ENCODE measurements at regions not wholly inside any gene's neighbourhood (a gene's known extent, or its start where the extent isn't known, plus 50 kb on each side); places are given as distances from the start of the nearest gene placed in this dataset.

DNA sequence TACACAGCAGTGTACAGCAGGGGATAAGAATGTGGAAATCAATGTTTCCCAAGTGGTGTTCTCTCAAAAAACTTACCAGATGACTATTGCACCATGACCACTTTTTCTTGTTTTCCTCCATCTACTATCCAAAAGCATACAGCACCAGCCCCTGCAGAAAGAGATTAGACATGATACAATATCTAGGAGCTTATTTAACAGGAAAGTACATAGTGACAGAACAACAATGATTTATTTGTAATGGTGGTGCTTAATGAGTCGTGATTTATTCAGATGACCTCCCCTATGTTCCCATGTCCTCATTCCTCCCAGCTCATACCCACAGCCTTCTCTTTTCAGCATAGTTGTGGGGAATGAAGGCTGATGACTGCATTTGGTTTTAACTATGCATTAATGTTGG lies 413.6 kb downstream of the BTG1 start:
- WGBS (ENCODE audit: insufficient coverage): no CpG with 5 or more reads among the region's 1 CpG
- no peak for DNase-seq
- POLR2A ChIA-PET: no interaction called here
- H3K4me1 Mint-ChIP-seq: no peaks in the 10 kb centered on the region
- CTCF ChIA-PET: no interaction called here
- H3K4me3 ChIP-seq (ENCODE audit: control insufficient read depth in 1 of 2, extremely low read depth in 1 of 2, low read length in 1 of 2): no peak overlapping the region
- H3K27me3 Mint-ChIP-seq: no peaks in the 10 kb centered on the region
- no peak overlapping the region for H3K27ac ChIP-seq (ENCODE audit: low read length)
- H3K27me3 ChIP-seq (replicated peaks in 1 of 2; ENCODE audit: control insufficient read depth in 2 of 2, extremely low read depth in 1 of 2, insufficient read depth in 2 of 2, low read length in 1 of 2): no peaks in the 10 kb centered on the region
- no peak for ATAC-seq (replicated peaks in 1 of 4)
- H3K4me1 ChIP-seq (ENCODE audit: control insufficient read depth in 1 of 2, extremely low read depth in 1 of 2, insufficient read depth in 2 of 2, low read length in 2 of 2): no peaks in the 10 kb centered on the region
- no peaks in the 10 kb centered on the region for H3K9me3 ChIP-seq
- no peak overlapping the region for H3K4me3 Mint-ChIP-seq
- no peak overlapping the region for H3K27ac Mint-ChIP-seq
- H3K36me3 ChIP-seq (ENCODE audit: control insufficient read depth in 2 of 2, extremely low read depth in 1 of 2, insufficient read depth in 1 of 2, low read length in 1 of 2): no peaks in the 10 kb centered on the region
- H3K9me3 Mint-ChIP-seq: peaks cover 2 to 8% (median 6%) of the 10 kb centered on the region in 3 donors
- H3K36me3 Mint-ChIP-seq: no peaks in the 10 kb centered on the region

DNA sequence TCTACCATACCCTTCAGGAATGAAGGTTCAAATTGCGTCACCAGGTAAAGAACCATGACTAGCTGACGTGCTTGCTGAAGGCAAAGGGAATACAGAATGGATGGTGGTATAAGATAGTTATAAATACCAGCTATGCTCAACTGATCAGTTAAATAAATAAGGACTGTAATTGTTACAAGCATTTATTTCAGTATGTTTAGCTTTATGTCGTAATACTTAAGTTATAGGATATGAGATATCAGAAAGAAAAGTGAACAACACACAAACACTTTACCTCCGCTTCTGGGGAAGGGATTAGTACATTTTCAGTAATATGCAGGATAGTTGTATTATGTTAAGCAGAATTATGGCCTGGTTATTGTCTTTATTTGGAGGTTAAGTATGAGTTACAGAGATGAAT lies 416.1 kb downstream of the BTG1 start:
- Histone ChIP-seq H3K9me3 (no peaks in the 10 kb centered on the region), H3K36me3 (ENCODE audit: control insufficient read depth in 2 of 2, extremely low read depth in 1 of 2, insufficient read depth in 1 of 2, low read length in 1 of 2) (no peaks in the 10 kb centered on the region), H3K4me1 (ENCODE audit: control insufficient read depth in 1 of 2, extremely low read depth in 1 of 2, insufficient read depth in 2 of 2, low read length in 2 of 2) (no peaks in the 10 kb centered on the region), H3K27ac (ENCODE audit: low read length) (no peak overlapping the region), H3K4me3 (ENCODE audit: control insufficient read depth in 1 of 2, extremely low read depth in 1 of 2, low read length in 1 of 2) (no peak overlapping the region), H3K27me3 (replicated peaks in 1 of 2; ENCODE audit: control insufficient read depth in 2 of 2, extremely low read depth in 1 of 2, insufficient read depth in 2 of 2, low read length in 1 of 2) (no peaks in the 10 kb centered on the region)
- Mint-ChIP-seq H3K36me3 (no peaks in the 10 kb centered on the region), H3K9me3 (peaks cover 2 to 8% (median 6%) of the 10 kb centered on the region in 3 donors), H3K4me3 (no peak overlapping the region), H3K27ac (no peak overlapping the region), H3K27me3 (no peaks in the 10 kb centered on the region), H3K4me1 (no peaks in the 10 kb centered on the region)
- ChIA-PET POLR2A (interaction anchor here in 1 of 2 donors (0.5 kb wide), 1 partner anchor 431 kb away, joined by 3 read pairs; no protein-coding TSS in a partner anchor), CTCF (no interaction called here)
- DNase-seq (no peak), ATAC-seq (replicated peaks in 1 of 4) (no peak)
- WGBS (ENCODE audit: insufficient coverage): no CpG with 5 or more reads among the region's 4 CpGs

DNA sequence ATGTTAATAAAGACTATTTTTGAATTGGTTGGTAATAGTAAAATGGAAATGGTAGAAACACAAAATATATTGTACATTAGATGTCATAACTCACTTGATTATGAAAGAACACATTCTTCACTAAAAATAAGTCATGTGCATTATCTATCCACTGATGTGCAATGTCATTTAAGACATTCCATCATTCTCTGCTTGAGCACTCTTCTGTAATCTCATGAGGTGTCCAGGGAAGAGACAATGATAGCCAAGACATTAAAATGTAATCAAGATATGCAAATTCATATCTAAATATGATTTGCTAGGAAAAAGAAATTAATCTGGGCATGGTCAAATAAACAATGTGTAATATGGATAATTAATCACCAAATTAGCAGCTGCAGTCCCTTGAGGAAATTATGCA lies 422.5 kb downstream of the BTG1 start:
- Mint-ChIP-seq H3K36me3 (no peaks in the 10 kb centered on the region), H3K4me3 (no peak overlapping the region), H3K27ac (no peak overlapping the region), H3K4me1 (peaks cover 0 to 5% (median 0%) of the 10 kb centered on the region in 3 donors), H3K9me3 (no peaks in the 10 kb centered on the region), H3K27me3 (no peaks in the 10 kb centered on the region)
- ChIA-PET CTCF (no interaction called here), POLR2A (no interaction called here)
- DNase-seq (no peak), ATAC-seq (replicated peaks in 1 of 4) (no peak)
- Histone ChIP-seq H3K27me3 (replicated peaks in 1 of 2; ENCODE audit: control insufficient read depth in 2 of 2, extremely low read depth in 1 of 2, insufficient read depth in 2 of 2, low read length in 1 of 2) (no peaks in the 10 kb centered on the region), H3K36me3 (ENCODE audit: control insufficient read depth in 2 of 2, extremely low read depth in 1 of 2, insufficient read depth in 1 of 2, low read length in 1 of 2) (no peaks in the 10 kb centered on the region), H3K27ac (ENCODE audit: low read length) (no peak overlapping the region), H3K9me3 (no peaks in the 10 kb centered on the region), H3K4me1 (ENCODE audit: control insufficient read depth in 1 of 2, extremely low read depth in 1 of 2, insufficient read depth in 2 of 2, low read length in 2 of 2) (no peaks in the 10 kb centered on the region), H3K4me3 (ENCODE audit: control insufficient read depth in 1 of 2, extremely low read depth in 1 of 2, low read length in 1 of 2) (no peak overlapping the region)

DNA sequence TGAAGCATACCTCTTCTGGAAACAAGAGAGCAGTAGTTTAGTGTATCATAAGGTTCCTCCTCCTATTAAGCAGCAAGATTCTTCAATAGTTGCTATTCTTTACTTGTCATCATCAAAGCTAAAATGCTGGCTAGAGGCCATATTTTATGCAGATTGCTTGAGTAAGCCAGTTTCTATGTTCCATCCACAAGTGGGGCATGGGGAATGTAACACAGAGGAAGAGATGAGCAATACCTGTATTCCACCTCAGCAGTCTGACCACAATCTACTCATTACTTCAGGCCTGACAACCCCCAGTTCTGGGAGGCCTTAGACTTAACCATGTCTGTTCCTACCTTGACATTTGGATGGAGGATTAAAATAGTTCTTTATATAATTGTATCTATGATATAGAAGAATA lies 423.6 kb downstream of the BTG1 start:
- Mint-ChIP-seq H3K4me1 (peaks cover 0 to 5% (median 0%) of the 10 kb centered on the region in 3 donors), H3K36me3 (no peaks in the 10 kb centered on the region), H3K27me3 (no peaks in the 10 kb centered on the region), H3K27ac (no peak overlapping the region), H3K4me3 (no peak overlapping the region), H3K9me3 (no peaks in the 10 kb centered on the region)
- H3K36me3 ChIP-seq (ENCODE audit: control insufficient read depth in 2 of 2, extremely low read depth in 1 of 2, insufficient read depth in 1 of 2, low read length in 1 of 2): no peaks in the 10 kb centered on the region
- ATAC-seq (replicated peaks in 1 of 4) (no peak), DNase-seq (no peak)
- ChIA-PET CTCF (no interaction called here), POLR2A (interaction anchor here (0.6 kb wide), 2 partner anchors 52 to 408 kb away, joined by 3 to 19 read pairs; no protein-coding TSS in a partner anchor)
- H3K27ac ChIP-seq (ENCODE audit: low read length): no peak overlapping the region
- H3K27me3 ChIP-seq (replicated peaks in 1 of 2; ENCODE audit: control insufficient read depth in 2 of 2, extremely low read depth in 1 of 2, insufficient read depth in 2 of 2, low read length in 1 of 2): no peaks in the 10 kb centered on the region
- no peaks in the 10 kb centered on the region for H3K9me3 ChIP-seq
- no peak overlapping the region for H3K4me3 ChIP-seq (ENCODE audit: control insufficient read depth in 1 of 2, extremely low read depth in 1 of 2, low read length in 1 of 2)
- H3K4me1 ChIP-seq (ENCODE audit: control insufficient read depth in 1 of 2, extremely low read depth in 1 of 2, insufficient read depth in 2 of 2, low read length in 2 of 2): no peaks in the 10 kb centered on the region

DNA sequence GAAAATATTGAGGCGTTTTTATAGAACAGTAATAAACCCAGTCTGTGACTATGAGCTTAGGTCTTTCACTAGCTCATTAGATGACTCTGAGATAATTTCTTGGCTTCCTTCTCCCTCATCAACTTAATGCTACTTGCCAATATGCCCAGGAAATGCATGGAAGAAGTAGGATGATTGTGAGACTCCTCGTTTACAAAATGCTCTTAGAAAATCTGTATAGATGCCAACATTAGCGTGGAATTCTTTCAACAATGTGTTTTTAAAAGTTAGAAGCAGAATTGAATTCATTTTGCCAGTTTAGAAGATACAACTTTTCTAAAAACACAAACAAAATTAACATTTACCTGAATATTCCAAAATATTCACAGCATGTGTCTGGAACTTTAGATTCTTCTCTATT lies 424.6 kb downstream of the BTG1 start:
- WGBS (ENCODE audit: insufficient coverage): no CpG with 5 or more reads among the region's 3 CpGs
- ChIA-PET CTCF (no interaction called here), POLR2A (no interaction called here)
- Mint-ChIP-seq H3K9me3 (no peaks in the 10 kb centered on the region), H3K4me3 (no peak overlapping the region), H3K27me3 (no peaks in the 10 kb centered on the region), H3K36me3 (no peaks in the 10 kb centered on the region), H3K27ac (no peak overlapping the region), H3K4me1 (peaks cover 0 to 5% (median 0%) of the 10 kb centered on the region in 3 donors)
- no peaks in the 10 kb centered on the region for H3K36me3 ChIP-seq (ENCODE audit: control insufficient read depth in 2 of 2, extremely low read depth in 1 of 2, insufficient read depth in 1 of 2, low read length in 1 of 2)
- no peaks in the 10 kb centered on the region for H3K9me3 ChIP-seq
- H3K27me3 ChIP-seq (replicated peaks in 1 of 2; ENCODE audit: control insufficient read depth in 2 of 2, extremely low read depth in 1 of 2, insufficient read depth in 2 of 2, low read length in 1 of 2): no peaks in the 10 kb centered on the region
- DNase-seq (no peak), ATAC-seq (replicated peaks in 1 of 4) (no peak)
- no peak overlapping the region for H3K4me3 ChIP-seq (ENCODE audit: control insufficient read depth in 1 of 2, extremely low read depth in 1 of 2, low read length in 1 of 2)
- no peaks in the 10 kb centered on the region for H3K4me1 ChIP-seq (ENCODE audit: control insufficient read depth in 1 of 2, extremely low read depth in 1 of 2, insufficient read depth in 2 of 2, low read length in 2 of 2)
- H3K27ac ChIP-seq (ENCODE audit: low read length): no peak overlapping the region

DNA sequence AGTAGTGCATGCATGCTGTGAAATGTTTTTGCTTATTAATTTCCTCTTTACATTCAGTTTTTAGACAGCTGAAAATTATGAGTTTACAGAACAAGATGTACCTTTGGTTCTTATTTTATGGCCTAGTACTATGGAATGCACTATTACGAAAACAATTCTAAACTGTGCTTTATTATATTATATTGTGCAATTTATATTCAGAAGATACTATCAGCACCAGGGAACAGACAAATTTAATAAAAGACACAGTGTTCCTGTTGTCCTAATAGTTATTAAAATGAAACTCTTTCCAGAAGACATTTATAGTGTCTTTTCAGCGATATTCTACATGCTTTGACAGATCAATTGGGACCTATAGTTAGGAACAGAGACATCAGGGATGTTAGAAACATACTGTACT lies 427.3 kb downstream of the BTG1 start:
- POLR2A ChIA-PET: interaction anchor here in 1 of 2 donors (0.7 kb wide), 1 partner anchor 680 kb away, joined by 3 read pairs; no protein-coding TSS in a partner anchor
- no CpG with 5 or more reads among the region's 2 CpGs for WGBS (ENCODE audit: insufficient coverage)
- DNase-seq: no peak
- H3K36me3 Mint-ChIP-seq: no peaks in the 10 kb centered on the region
- Histone ChIP-seq H3K27ac (ENCODE audit: low read length) (no peak overlapping the region), H3K9me3 (no peaks in the 10 kb centered on the region), H3K36me3 (ENCODE audit: control insufficient read depth in 2 of 2, extremely low read depth in 1 of 2, insufficient read depth in 1 of 2, low read length in 1 of 2) (no peaks in the 10 kb centered on the region), H3K4me1 (ENCODE audit: control insufficient read depth in 1 of 2, extremely low read depth in 1 of 2, insufficient read depth in 2 of 2, low read length in 2 of 2) (no peaks in the 10 kb centered on the region), H3K4me3 (ENCODE audit: control insufficient read depth in 1 of 2, extremely low read depth in 1 of 2, low read length in 1 of 2) (no peak overlapping the region), H3K27me3 (replicated peaks in 1 of 2; ENCODE audit: control insufficient read depth in 2 of 2, extremely low read depth in 1 of 2, insufficient read depth in 2 of 2, low read length in 1 of 2) (no peaks in the 10 kb centered on the region)
- H3K9me3 Mint-ChIP-seq: no peaks in the 10 kb centered on the region
- no peak overlapping the region for H3K4me3 Mint-ChIP-seq
- CTCF ChIA-PET: no interaction called here
- no peak overlapping the region for H3K27ac Mint-ChIP-seq
- no peak for ATAC-seq (replicated peaks in 1 of 4)
- peaks cover 0 to 5% (median 0%) of the 10 kb centered on the region in 3 donors for H3K4me1 Mint-ChIP-seq
- H3K27me3 Mint-ChIP-seq: no peaks in the 10 kb centered on the region

DNA sequence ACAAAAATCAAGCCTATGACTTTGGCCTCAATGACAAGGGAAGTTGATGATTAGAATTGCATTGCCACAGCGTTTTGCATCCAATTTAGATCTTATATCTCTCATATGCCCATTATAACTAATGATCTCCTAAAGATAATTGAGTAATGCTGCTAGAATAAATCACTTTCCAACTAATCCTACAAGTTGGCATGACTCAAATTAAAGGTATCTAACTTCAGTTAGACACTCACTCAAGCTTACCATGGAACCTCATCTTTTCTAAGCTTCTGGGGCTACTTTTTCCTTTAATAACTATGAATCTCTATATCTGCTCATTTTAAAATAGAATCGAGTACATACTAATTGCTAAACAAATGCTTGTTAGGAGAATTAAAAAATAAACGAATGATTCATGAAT lies 427.8 kb downstream of the BTG1 start:
- no peak overlapping the region for H3K27ac ChIP-seq (ENCODE audit: low read length)
- H3K4me3 ChIP-seq (ENCODE audit: control insufficient read depth in 1 of 2, extremely low read depth in 1 of 2, low read length in 1 of 2): no peak overlapping the region
- POLR2A ChIA-PET: no interaction called here
- WGBS (ENCODE audit: insufficient coverage): no CpG with 5 or more reads among the region's 3 CpGs
- CTCF ChIA-PET: no interaction called here
- H3K36me3 ChIP-seq (ENCODE audit: control insufficient read depth in 2 of 2, extremely low read depth in 1 of 2, insufficient read depth in 1 of 2, low read length in 1 of 2): no peaks in the 10 kb centered on the region
- Mint-ChIP-seq H3K36me3 (no peaks in the 10 kb centered on the region), H3K4me3 (no peak overlapping the region), H3K27ac (no peak overlapping the region), H3K4me1 (peaks cover 0 to 5% (median 0%) of the 10 kb centered on the region in 3 donors), H3K27me3 (no peaks in the 10 kb centered on the region), H3K9me3 (peaks cover 0 to 4% (median 0%) of the 10 kb centered on the region in 3 donors)
- ATAC-seq (replicated peaks in 1 of 4) (no peak), DNase-seq (no peak)
- no peaks in the 10 kb centered on the region for H3K9me3 ChIP-seq
- no peaks in the 10 kb centered on the region for H3K27me3 ChIP-seq (replicated peaks in 1 of 2; ENCODE audit: control insufficient read depth in 2 of 2, extremely low read depth in 1 of 2, insufficient read depth in 2 of 2, low read length in 1 of 2)
- no peaks in the 10 kb centered on the region for H3K4me1 ChIP-seq (ENCODE audit: control insufficient read depth in 1 of 2, extremely low read depth in 1 of 2, insufficient read depth in 2 of 2, low read length in 2 of 2)

Measured in T-cell (primary cell).